T47D (cell line): ENCODE measurements at regions not wholly inside any gene's neighbourhood (a gene's known extent, or its start where the extent isn't known, plus 50 kb on each side); places are given as distances from the start of the nearest gene placed in this dataset.

Experiments
- DNase-seq, 2 experiments: peaks; one replicate each; pipeline versions ENCODE4 v3.0.0 to v3.0.0-alpha.2; 2011 to 2012; ENCODE audit warnings: low read depth in 1 of 2, low spot score in 1 of 2
- JUND ChIP-seq: IDR thresholded peaks from 2 replicates; pipeline ENCODE4 v1.6.1; 2012; ENCODE audit warnings: low read depth
- in situ Hi-C: cut with HindIII; loops from 2 replicates; pipeline ENCODE4 v1.10.0; 2016; ENCODE audit warnings: low sequenced_read_pairs, low pct_unique_long_range_greater_than_20kb

- no peak for DNase-seq
- TF ChIP-seq JUND, result no peak
- in situ Hi-C loops, result no loop called here
These were observed 276.0 kb downstream of the RPS24 start for GRCh38 chr10:78309536-78310237.

- DNase-seq, result no peak
- TF ChIP-seq JUND, result no peak
- in situ Hi-C loops, result no loop called here
These were observed 276.9 kb downstream of the RPS24 start for GRCh38 chr10:78310481-78311080.

- no peak for TF ChIP-seq JUND
- DNase-seq, result no peak
- in situ Hi-C loops, result no loop called here
These were observed 278.8 kb downstream of the RPS24 start for GRCh38 chr10:78312197-78313047.

- no peak for DNase-seq
- in situ Hi-C loops, result no loop called here
- TF ChIP-seq JUND, result no peak
These were observed 279.4 kb downstream of the RPS24 start for GRCh38 chr10:78313048-78313381.

GRCh38 chr10:78313636-78314035 lies 280.0 kb downstream of the RPS24 start:
- DNase-seq, result no peak
- TF ChIP-seq JUND, result no peak
- in situ Hi-C loops, result no loop called here

- TF ChIP-seq JUND, result no peak
- in situ Hi-C loops, result no loop called here
These were observed 281.0 kb downstream of the RPS24 start for GRCh38 chr10:78314651-78315050.

GRCh38 chr10:78316451-78316931 lies 282.8 kb downstream of the RPS24 start:
- DNase-seq, result no peak
- TF ChIP-seq JUND, result no peak
- in situ Hi-C loops, result no loop called here

More at GRCh38 chr10:78314651-78315050, 281.0 kb downstream of the RPS24 start:
- DNase-seq, result no peak

- DNase-seq, result no peak
- no peak for TF ChIP-seq JUND
- in situ Hi-C loops, result no loop called here
These were observed 284.6 kb downstream of the RPS24 start for GRCh38 chr10:78318305-78318704.

- in situ Hi-C loops, result no loop called here
- DNase-seq, result no peak
- TF ChIP-seq JUND, result no peak
These were observed 285.7 kb downstream of the RPS24 start for GRCh38 chr10:78319371-78319770.

GRCh38 chr10:78319841-78320240 lies 286.2 kb downstream of the RPS24 start:
- in situ Hi-C loops, result no loop called here

GRCh38 chr10:78320506-78320905 lies 286.8 kb downstream of the RPS24 start:
- TF ChIP-seq JUND, result no peak
- in situ Hi-C loops, result no loop called here
- no peak for DNase-seq

More at GRCh38 chr10:78319841-78320240, 286.2 kb downstream of the RPS24 start:
- DNase-seq, result no peak
- no peak for TF ChIP-seq JUND

GRCh38 chr10:78321000-78321399 lies 287.3 kb downstream of the RPS24 start:
- in situ Hi-C loops, result no loop called here
- no peak for DNase-seq
- no peak for TF ChIP-seq JUND

GRCh38 chr10:78321500-78321899 lies 287.8 kb downstream of the RPS24 start:
- TF ChIP-seq JUND, result no peak
- DNase-seq, result no peak
- in situ Hi-C loops, result no loop called here
